ENCODE measurements at regions not wholly inside any gene's neighbourhood (a gene's known extent, or its start where the extent isn't known, plus 50 kb on each side); places are given as distances from the start of the nearest gene placed in this dataset.

- DNase-seq (ENCODE audit: low spot score in 2 of 2): no peak
- H3K27me3 Mint-ChIP-seq: no peaks in the 10 kb centered on the region
- H3K9me3 Mint-ChIP-seq: peaks cover 2% of the 10 kb centered on the region
- ATAC-seq (ENCODE audit: low read depth): no peak
- H3K36me3 Mint-ChIP-seq: no peaks in the 10 kb centered on the region
- no peak overlapping the region for H3K4me3 Mint-ChIP-seq
- H3K4me1 Mint-ChIP-seq: no peaks in the 10 kb centered on the region
- H3K27ac Mint-ChIP-seq: no peak overlapping the region
Observed at GRCh38 chr4:18294846-18295245, 273.3 kb upstream of the LCORL start.

GRCh38 chr4:18294021-18294420 lies 272.5 kb upstream of the LCORL start:
- no peaks in the 10 kb centered on the region for H3K36me3 Mint-ChIP-seq
- no peaks in the 10 kb centered on the region for H3K4me1 Mint-ChIP-seq
- DNase-seq (ENCODE audit: low spot score in 2 of 2) (no peak), ATAC-seq (ENCODE audit: low read depth) (no peak)
- H3K9me3 Mint-ChIP-seq: peaks cover 2% of the 10 kb centered on the region
- no peak overlapping the region for H3K27ac Mint-ChIP-seq
- H3K4me3 Mint-ChIP-seq: no peak overlapping the region
- no peaks in the 10 kb centered on the region for H3K27me3 Mint-ChIP-seq

GRCh38 chr4:18292411-18292810 lies 270.9 kb upstream of the LCORL start:
- no peak for ATAC-seq (ENCODE audit: low read depth)
- H3K36me3 Mint-ChIP-seq: no peaks in the 10 kb centered on the region
- H3K9me3 Mint-ChIP-seq: peaks cover 2% of the 10 kb centered on the region
- no peaks in the 10 kb centered on the region for H3K4me1 Mint-ChIP-seq
- no peak overlapping the region for H3K4me3 Mint-ChIP-seq
- H3K27me3 Mint-ChIP-seq: peaks cover 2% of the 10 kb centered on the region
- no peak overlapping the region for H3K27ac Mint-ChIP-seq
- no peak for DNase-seq (ENCODE audit: low spot score in 2 of 2)

GRCh38 chr4:18291981-18292380 lies 270.4 kb upstream of the LCORL start:
- no peak for ATAC-seq (ENCODE audit: low read depth)
- Mint-ChIP-seq H3K4me3 (no peak overlapping the region), H3K27me3 (peaks cover 2% of the 10 kb centered on the region)

GRCh38 chr4:18291256-18291655 lies 269.7 kb upstream of the LCORL start:
- no peak overlapping the region for H3K4me3 Mint-ChIP-seq
- H3K9me3 Mint-ChIP-seq: peaks cover 2% of the 10 kb centered on the region
- DNase-seq (ENCODE audit: low spot score in 2 of 2) (no peak), ATAC-seq (ENCODE audit: low read depth) (no peak)
- H3K4me1 Mint-ChIP-seq: no peaks in the 10 kb centered on the region
- H3K36me3 Mint-ChIP-seq: no peaks in the 10 kb centered on the region
- H3K27me3 Mint-ChIP-seq: peaks cover 2% of the 10 kb centered on the region
- H3K27ac Mint-ChIP-seq: no peak overlapping the region

More at GRCh38 chr4:18291981-18292380, 270.4 kb upstream of the LCORL start:
- H3K27ac Mint-ChIP-seq: no peak overlapping the region
- DNase-seq (ENCODE audit: low spot score in 2 of 2): no peak
- no peaks in the 10 kb centered on the region for H3K36me3 Mint-ChIP-seq
- H3K9me3 Mint-ChIP-seq: peaks cover 2% of the 10 kb centered on the region
- no peaks in the 10 kb centered on the region for H3K4me1 Mint-ChIP-seq

- no peak overlapping the region for H3K27ac Mint-ChIP-seq
- no peak for DNase-seq (ENCODE audit: low spot score in 2 of 2)
- no peak overlapping the region for H3K4me3 Mint-ChIP-seq
- ATAC-seq (ENCODE audit: low read depth): no peak
- H3K9me3 Mint-ChIP-seq: peaks cover 6% of the 10 kb centered on the region
- H3K4me1 Mint-ChIP-seq: no peaks in the 10 kb centered on the region
- H3K27me3 Mint-ChIP-seq: peaks cover 2% of the 10 kb centered on the region
- H3K36me3 Mint-ChIP-seq: no peaks in the 10 kb centered on the region
Observed at GRCh38 chr4:18285357-18285756, 263.8 kb upstream of the LCORL start.

- no peak for ATAC-seq (ENCODE audit: low read depth)
- no peak overlapping the region for H3K4me3 Mint-ChIP-seq
- no peaks in the 10 kb centered on the region for H3K27me3 Mint-ChIP-seq
- H3K27ac Mint-ChIP-seq: no peak overlapping the region
- no peak for DNase-seq (ENCODE audit: low spot score in 2 of 2)
- peaks cover 9% of the 10 kb centered on the region for H3K9me3 Mint-ChIP-seq
- H3K36me3 Mint-ChIP-seq: peaks cover 2% of the 10 kb centered on the region
- no peaks in the 10 kb centered on the region for H3K4me1 Mint-ChIP-seq
Observed at GRCh38 chr4:18278244-18278643, 256.7 kb upstream of the LCORL start.

- no peaks in the 10 kb centered on the region for H3K36me3 Mint-ChIP-seq
- peaks cover 8% of the 10 kb centered on the region for H3K27me3 Mint-ChIP-seq
Observed at GRCh38 chr4:18262832-18263231, 241.3 kb upstream of the LCORL start.

GRCh38 chr4:18252052-18252451 lies 230.5 kb upstream of the LCORL start:
- H3K4me3 Mint-ChIP-seq: no peak overlapping the region
- no peaks in the 10 kb centered on the region for H3K4me1 Mint-ChIP-seq
- H3K27me3 Mint-ChIP-seq: no peaks in the 10 kb centered on the region
- H3K9me3 Mint-ChIP-seq: peaks cover under 1% of the 10 kb centered on the region
- H3K27ac Mint-ChIP-seq: no peak overlapping the region
- no peaks in the 10 kb centered on the region for H3K36me3 Mint-ChIP-seq
- ATAC-seq (ENCODE audit: low read depth) (no peak), DNase-seq (ENCODE audit: low spot score in 2 of 2) (no peak)

More at GRCh38 chr4:18262832-18263231, 241.3 kb upstream of the LCORL start:
- no peak overlapping the region for H3K4me3 Mint-ChIP-seq
- ATAC-seq (ENCODE audit: low read depth) (no peak), DNase-seq (ENCODE audit: low spot score in 2 of 2) (no peak)
- H3K27ac Mint-ChIP-seq: no peak overlapping the region
- no peaks in the 10 kb centered on the region for H3K4me1 Mint-ChIP-seq
- H3K9me3 Mint-ChIP-seq: peaks cover 2% of the 10 kb centered on the region

GRCh38 chr4:18250564-18250963 lies 229.0 kb upstream of the LCORL start:
- DNase-seq (ENCODE audit: low spot score in 2 of 2) (no peak), ATAC-seq (ENCODE audit: low read depth) (no peak)
- H3K9me3 Mint-ChIP-seq: no peaks in the 10 kb centered on the region
- H3K27me3 Mint-ChIP-seq: no peaks in the 10 kb centered on the region
- no peak overlapping the region for H3K4me3 Mint-ChIP-seq
- no peaks in the 10 kb centered on the region for H3K36me3 Mint-ChIP-seq
- H3K4me1 Mint-ChIP-seq: no peaks in the 10 kb centered on the region
- no peak overlapping the region for H3K27ac Mint-ChIP-seq

GRCh38 chr4:18248611-18249010 lies 227.1 kb upstream of the LCORL start:
- Mint-ChIP-seq H3K9me3 (no peaks in the 10 kb centered on the region), H3K36me3 (no peaks in the 10 kb centered on the region), H3K4me3 (no peak overlapping the region), H3K27ac (no peak overlapping the region), H3K27me3 (no peaks in the 10 kb centered on the region), H3K4me1 (no peaks in the 10 kb centered on the region)
- DNase-seq (ENCODE audit: low spot score in 2 of 2) (no peak), ATAC-seq (ENCODE audit: low read depth) (no peak)

GRCh38 chr4:18247189-18247588 lies 225.6 kb upstream of the LCORL start:
- no peak for DNase-seq (ENCODE audit: low spot score in 2 of 2)
- Mint-ChIP-seq H3K4me1 (no peaks in the 10 kb centered on the region), H3K36me3 (no peaks in the 10 kb centered on the region), H3K4me3 (no peak overlapping the region), H3K27me3 (peaks cover 2% of the 10 kb centered on the region), H3K9me3 (no peaks in the 10 kb centered on the region), H3K27ac (no peak overlapping the region)
- ATAC-seq (ENCODE audit: low read depth): no peak

GRCh38 chr4:18242919-18243693 lies 221.6 kb upstream of the LCORL start:
- no peak for DNase-seq (ENCODE audit: low spot score in 2 of 2)
- Mint-ChIP-seq H3K9me3 (no peaks in the 10 kb centered on the region), H3K36me3 (no peaks in the 10 kb centered on the region), H3K4me1 (no peaks in the 10 kb centered on the region), H3K4me3 (no peak overlapping the region), H3K27me3 (peaks cover 2% of the 10 kb centered on the region), H3K27ac (no peak overlapping the region)
- ATAC-seq (ENCODE audit: low read depth): no peak

- no peak for ATAC-seq (ENCODE audit: low read depth)
Observed at GRCh38 chr4:18241727-18242126, 220.2 kb upstream of the LCORL start.

GRCh38 chr4:18234108-18234507 lies 212.6 kb upstream of the LCORL start:
- no peaks in the 10 kb centered on the region for H3K36me3 Mint-ChIP-seq
- no peak overlapping the region for H3K4me3 Mint-ChIP-seq
- DNase-seq (ENCODE audit: low spot score in 2 of 2) (no peak), ATAC-seq (ENCODE audit: low read depth) (no peak)
- peaks cover 5% of the 10 kb centered on the region for H3K9me3 Mint-ChIP-seq
- H3K27ac Mint-ChIP-seq: no peak overlapping the region
- no peaks in the 10 kb centered on the region for H3K4me1 Mint-ChIP-seq
- H3K27me3 Mint-ChIP-seq: no peaks in the 10 kb centered on the region

More at GRCh38 chr4:18241727-18242126, 220.2 kb upstream of the LCORL start:
- no peak for DNase-seq (ENCODE audit: low spot score in 2 of 2)
- Mint-ChIP-seq H3K4me3 (no peak overlapping the region), H3K36me3 (no peaks in the 10 kb centered on the region), H3K27ac (no peak overlapping the region), H3K27me3 (peaks cover 2% of the 10 kb centered on the region), H3K4me1 (no peaks in the 10 kb centered on the region), H3K9me3 (no peaks in the 10 kb centered on the region)
